DOHH2 (cell line): ENCODE measurements at regions not wholly inside any gene's neighbourhood (a gene's known extent, or its start where the extent isn't known, plus 50 kb on each side); places are given as distances from the start of the nearest gene placed in this dataset.

Experiments
- H3F3A ChIP-seq: fragments of 200-600 bp; sonication (generic), shearing (Covaris generic); 2 replicates; pipeline ENCODE4 v1.6.0; 2016; ENCODE audit warnings: antibody characterized with exemption, mild to moderate bottlenecking; ENCODE audit not compliant: control insufficient read depth, insufficient read depth
- H3K27ac ChIP-seq: fragments of 200-600 bp; sonication (generic); 2 replicates; pipeline ENCODE4 v1.5.1; 2014; ENCODE audit warnings: low read depth, mild to moderate bottlenecking, low read length, moderate library complexity
- H3K27me3 ChIP-seq: fragments of 200-600 bp; sonication (generic); 2 replicates; pipeline ENCODE4 v1.6.1; 2014; ENCODE audit warnings: mild to moderate bottlenecking, low read length, mixed read lengths; ENCODE audit not compliant: control insufficient read depth
- H3K36me3 ChIP-seq: fragments of 200-600 bp; sonication (generic); 2 replicates; pipeline ENCODE4 v1.6.1; 2014; ENCODE audit warnings: mild to moderate bottlenecking, low read length, moderate library complexity, mixed read lengths; ENCODE audit not compliant: control insufficient read depth
- H3K4me1 ChIP-seq: fragments of 200-600 bp; sonication (generic); 2 replicates; pipeline ENCODE4 v1.6.1; 2014; ENCODE audit warnings: mild to moderate bottlenecking, low read length, mixed read lengths; ENCODE audit not compliant: control insufficient read depth
- H3K4me2 ChIP-seq: fragments of 200-600 bp; sonication (generic); 2 replicates; pipeline ENCODE4 v1.6.0; 2014; ENCODE audit warnings: mild to moderate bottlenecking, low read length, moderate library complexity
- H3K4me3 ChIP-seq: fragments of 200-600 bp; sonication (generic); 2 replicates; pipeline ENCODE4 v1.5.1; 2014; ENCODE audit warnings: mild to moderate bottlenecking, low read length, mixed read lengths
- H3K79me2 ChIP-seq: fragments of 200-600 bp; sonication (generic); 2 replicates; pipeline ENCODE4 v1.6.1; 2014; ENCODE audit warnings: mild to moderate bottlenecking, low read length, mixed read lengths; ENCODE audit not compliant: control insufficient read depth
- H3K9me2 ChIP-seq: fragments of 200-600 bp; sonication (generic); replicated peaks from 2 replicates; pipeline ENCODE4 v1.6.1; 2014; ENCODE audit warnings: mild to moderate bottlenecking, low read length, mixed read lengths; ENCODE audit not compliant: control insufficient read depth
- H3K9me3 ChIP-seq: fragments of 200-600 bp; sonication (generic); 2 replicates; pipeline ENCODE4 v1.6.1; 2014; ENCODE audit warnings: antibody characterized with exemption, low read length, mixed read lengths; ENCODE audit not compliant: control insufficient read depth, insufficient read depth
- H4K20me1 ChIP-seq: fragments of 200-600 bp; sonication (generic); 2 replicates; pipeline ENCODE4 v1.6.0; 2014; ENCODE audit warnings: low read depth, mild to moderate bottlenecking, antibody characterized with exemption, low read length, moderate library complexity; ENCODE audit not compliant: control insufficient read depth, insufficient read depth
- CTCF ChIP-seq: fragments of 200-600 bp; sonication (generic); IDR thresholded peaks from one replicate; pipeline ENCODE4 v1.5.1; 2014; ENCODE audit warnings: antibody characterized with exemption, mild to moderate bottlenecking, low read depth, low read length; ENCODE audit not compliant: poor library complexity, severe bottlenecking
- EZH2phosphoT487 ChIP-seq: fragments of 200-600 bp; sonication (generic); IDR thresholded peaks from 2 replicates; pipeline ENCODE4 v1.6.1; 2017; ENCODE audit warnings: borderline replicate concordance, mild to moderate bottlenecking, antibody characterized with exemption, low read length, moderate library complexity, mixed read lengths

GRCh38 chr6:77326711-77327110 is 136.6 kb downstream of the HTR1B start:
- Histone ChIP-seq H3K9me3 (no peaks in the 10 kb centered on the region), H3K27ac (no peak overlapping the region), H3F3A (no peaks in the 10 kb centered on the region), H3K36me3 (no peaks in the 10 kb centered on the region), H3K27me3 (no peaks in the 10 kb centered on the region), H3K9me2 (no peaks in the 10 kb centered on the region), H4K20me1 (no peaks in the 10 kb centered on the region), H3K4me3 (no peak overlapping the region), H3K4me2 (no peak overlapping the region), H3K79me2 (no peaks in the 10 kb centered on the region), H3K4me1 (no peaks in the 10 kb centered on the region)
- no peak for TF ChIP-seq CTCF
- no peak for TF ChIP-seq EZH2phosphoT487

GRCh38 chr6:77326029-77326428 is 137.3 kb downstream of the HTR1B start:
- H3K9me2 ChIP-seq: no peaks in the 10 kb centered on the region
- no peaks in the 10 kb centered on the region for H4K20me1 ChIP-seq
- H3K4me2 ChIP-seq: no peak overlapping the region
- no peaks in the 10 kb centered on the region for H3K4me1 ChIP-seq
- no peak for TF ChIP-seq CTCF
- TF ChIP-seq EZH2phosphoT487: no peak
- H3F3A ChIP-seq: no peaks in the 10 kb centered on the region
- H3K27ac ChIP-seq: no peak overlapping the region
- H3K79me2 ChIP-seq: no peaks in the 10 kb centered on the region
- no peaks in the 10 kb centered on the region for H3K36me3 ChIP-seq
- H3K27me3 ChIP-seq: no peaks in the 10 kb centered on the region
- H3K9me3 ChIP-seq: no peaks in the 10 kb centered on the region
- no peak overlapping the region for H3K4me3 ChIP-seq

GRCh38 chr6:77324866-77325265 is 138.4 kb downstream of the HTR1B start:
- no peak overlapping the region for H3K27ac ChIP-seq

More at GRCh38 chr6:77324866-77325265, 138.4 kb downstream of the HTR1B start:
- no peak overlapping the region for H3K4me3 ChIP-seq
- H3K4me1 ChIP-seq: no peaks in the 10 kb centered on the region
- no peaks in the 10 kb centered on the region for H3K79me2 ChIP-seq
- no peak overlapping the region for H3K4me2 ChIP-seq
- H3K36me3 ChIP-seq: no peaks in the 10 kb centered on the region
- TF ChIP-seq CTCF (no peak), EZH2phosphoT487 (no peak)
- H3K9me2 ChIP-seq: no peaks in the 10 kb centered on the region
- H3K27me3 ChIP-seq: no peaks in the 10 kb centered on the region
- H3K9me3 ChIP-seq: no peaks in the 10 kb centered on the region
- no peaks in the 10 kb centered on the region for H3F3A ChIP-seq
- H4K20me1 ChIP-seq: no peaks in the 10 kb centered on the region
